ENCODE measurements at regions not wholly inside any gene's neighbourhood (a gene's known extent, or its start where the extent isn't known, plus 50 kb on each side); places are given as distances from the start of the nearest gene placed in this dataset.

GRCh38 chr12:102708108-102708507 is 208.9 kb downstream of the PAH start:
- no peaks in the 10 kb centered on the region for H3K9me3 ChIP-seq (ENCODE audit: control insufficient read depth, insufficient read depth, low read depth, low read length)
- H3K4me1 ChIP-seq (ENCODE audit: control insufficient read depth, insufficient read depth, low read length) = no peaks in the 10 kb centered on the region
- CTCF ChIA-PET = interaction anchor here (0.8 kb wide), 1 partner anchor 356 kb away, joined by 6 read pairs; no protein-coding TSS in a partner anchor
- H3K36me3 ChIP-seq (ENCODE audit: control insufficient read depth in 2 of 2, insufficient read depth in 1 of 2, low read length in 2 of 2) = no peaks in the 10 kb centered on the region
- TF ChIP-seq ZNF354C (tag by site-specific recombination; IDR thresholded peaks at IDR 0.05; ENCODE audit: borderline replicate concordance, low read depth) = no peak
- no peak for TF ChIP-seq HOXC10 (CRISPR knock-in tag; IDR thresholded peaks at IDR 0.05)
- no peak for TF ChIP-seq ZIC2 (tag by site-specific recombination; IDR thresholded peaks at IDR 0.05)
- no peak for TF ChIP-seq ZNF561 (tag by site-specific recombination; IDR thresholded peaks at IDR 0.05; ENCODE audit: borderline replicate concordance)
- no peak for TF ChIP-seq ZNF169 (tag by site-specific recombination; IDR thresholded peaks at IDR 0.05)
- no peak for TF ChIP-seq ZNF18 (tag by site-specific recombination; IDR thresholded peaks at IDR 0.05)
- TF ChIP-seq GLIS2 (tag by site-specific recombination; IDR thresholded peaks at IDR 0.05) = no peak
- TF ChIP-seq ZBTB48 (tag by site-specific recombination; IDR thresholded peaks at IDR 0.05) = no peak
- TF ChIP-seq ZNF596 (tag by site-specific recombination; IDR thresholded peaks at IDR 0.05) = no peak
- TF ChIP-seq ZNF19 (tag by site-specific recombination; IDR thresholded peaks at IDR 0.05; ENCODE audit: low read depth) = no peak
- TF ChIP-seq ZNF843 (tag by site-specific recombination; IDR thresholded peaks at IDR 0.05) = no peak
- no peak for TF ChIP-seq ZNF239 (tag by site-specific recombination; IDR thresholded peaks at IDR 0.05)
- TF ChIP-seq ZNF174 (tag by site-specific recombination; IDR thresholded peaks at IDR 0.05) = no peak
- no peak overlapping the region for H3K4me3 ChIP-seq (ENCODE audit: low read depth, low read length)
- POLR2A ChIA-PET = no interaction called here
- H3K27ac ChIP-seq (ENCODE audit: extremely low read depth, low read depth, low read length) = no peak overlapping the region

GRCh38 chr12:102702447-102703114 is 214.5 kb downstream of the PAH start:
- Histone ChIP-seq H3K27ac (ENCODE audit: extremely low read depth, low read depth, low read length) (no peak overlapping the region), H3K4me1 (ENCODE audit: control insufficient read depth, insufficient read depth, low read length) (no peaks in the 10 kb centered on the region), H3K9me3 (ENCODE audit: control insufficient read depth, insufficient read depth, low read depth, low read length) (no peaks in the 10 kb centered on the region), H3K36me3 (ENCODE audit: control insufficient read depth in 2 of 2, insufficient read depth in 1 of 2, low read length in 2 of 2) (no peaks in the 10 kb centered on the region), H3K4me3 (ENCODE audit: low read depth, low read length) (no peak overlapping the region)
- no peak for TF ChIP-seq KLF17 (tag by site-specific recombination; IDR thresholded peaks at IDR 0.05)
- TF ChIP-seq SALL2 (tag by site-specific recombination; IDR thresholded peaks at IDR 0.05; ENCODE audit: borderline replicate concordance) = no peak
- TF ChIP-seq ZFP41 (tag by site-specific recombination; IDR thresholded peaks at IDR 0.05; ENCODE audit: borderline replicate concordance) = no peak
- no peak for TF ChIP-seq ZNF623 (tag by site-specific recombination; IDR thresholded peaks at IDR 0.05)
- TF ChIP-seq ZNF223 (tag by site-specific recombination; IDR thresholded peaks at IDR 0.05) = no peak
- TF ChIP-seq ZNF280D (tag by site-specific recombination; IDR thresholded peaks at IDR 0.05) = no peak
- TF ChIP-seq ZNF776 (tag by site-specific recombination; IDR thresholded peaks at IDR 0.05; ENCODE audit: borderline replicate concordance) = no peak
- no peak for TF ChIP-seq ZNF571 (tag by site-specific recombination; IDR thresholded peaks at IDR 0.05)
- no peak for TF ChIP-seq ZNF76 (tag by site-specific recombination; IDR thresholded peaks at IDR 0.05; ENCODE audit: borderline replicate concordance, low read depth)
- no peak for TF ChIP-seq MZF1 (tag by site-specific recombination; IDR thresholded peaks at IDR 0.05; ENCODE audit: borderline replicate concordance)
- no peak for TF ChIP-seq ZNF701 (tag by site-specific recombination; IDR thresholded peaks at IDR 0.05)
- no peak for TF ChIP-seq IKZF3 (tag by site-specific recombination; IDR thresholded peaks at IDR 0.05)
- no peak for TF ChIP-seq ZNF530 (tag by site-specific recombination; IDR thresholded peaks at IDR 0.05; ENCODE audit: low read depth)
- TF ChIP-seq ZNF664 (tag by site-specific recombination; IDR thresholded peaks at IDR 0.05) = no peak
- TF ChIP-seq OSR2 (tag by site-specific recombination; IDR thresholded peaks at IDR 0.05) = no peak
- TF ChIP-seq ZNF16 (tag by site-specific recombination; IDR thresholded peaks at IDR 0.05; ENCODE audit: low read depth) = no peak
- TF ChIP-seq PRDM6 (tag by site-specific recombination; IDR thresholded peaks at IDR 0.05) = no peak
- ChIA-PET POLR2A (no interaction called here), CTCF (interaction anchor here (0.6 to 1.2 kb wide), 10 partner anchors 23 to 1208 kb away, joined by 3 to 5 read pairs (median 3); no protein-coding TSS in a partner anchor)
